ENCODE measurements at regions not wholly inside any gene's neighbourhood (a gene's known extent, or its start where the extent isn't known, plus 50 kb on each side); places are given as distances from the start of the nearest gene placed in this dataset.
"Not testable (repeated sequence)": the region's sequence is repeated elsewhere in the genome, so short reads cannot be mapped to it uniquely, and the experiment has no call there.

GRCh38 chr1:68675336-68675735, 178.5 kb upstream of the DEPDC1 start:
- no peak for DNase-seq (ENCODE audit: low spot score)

- DNase-seq (ENCODE audit: low spot score): no peak
Measured at GRCh38 chr1:68677684-68678351, 180.9 kb upstream of the DEPDC1 start.

- no peak for DNase-seq (ENCODE audit: low spot score)
Measured at GRCh38 chr1:68696221-68696620, 199.3 kb upstream of the DEPDC1 start.

DNA sequence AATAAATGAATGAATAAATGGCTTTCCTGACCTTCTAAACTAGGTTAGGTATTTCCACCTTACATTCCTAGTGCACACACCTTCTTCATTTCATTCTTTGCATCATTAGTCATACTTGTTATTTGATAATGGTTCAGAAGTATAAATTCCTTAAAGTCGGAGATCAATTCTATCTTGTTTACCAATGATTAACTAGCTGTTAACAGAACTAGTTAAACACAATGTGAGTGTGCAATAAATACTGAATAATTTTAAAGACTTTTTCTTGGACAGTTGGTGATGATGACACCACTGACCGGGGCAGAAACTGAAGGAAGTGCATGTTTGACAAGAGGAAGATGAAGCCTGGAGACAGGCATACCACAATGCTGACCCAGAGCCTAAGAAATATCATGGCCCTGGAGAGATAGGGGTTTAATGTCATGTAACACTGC, 207.1 kb upstream of the DEPDC1 start:
- DNase-seq (ENCODE audit: low spot score): no peak

DNA sequence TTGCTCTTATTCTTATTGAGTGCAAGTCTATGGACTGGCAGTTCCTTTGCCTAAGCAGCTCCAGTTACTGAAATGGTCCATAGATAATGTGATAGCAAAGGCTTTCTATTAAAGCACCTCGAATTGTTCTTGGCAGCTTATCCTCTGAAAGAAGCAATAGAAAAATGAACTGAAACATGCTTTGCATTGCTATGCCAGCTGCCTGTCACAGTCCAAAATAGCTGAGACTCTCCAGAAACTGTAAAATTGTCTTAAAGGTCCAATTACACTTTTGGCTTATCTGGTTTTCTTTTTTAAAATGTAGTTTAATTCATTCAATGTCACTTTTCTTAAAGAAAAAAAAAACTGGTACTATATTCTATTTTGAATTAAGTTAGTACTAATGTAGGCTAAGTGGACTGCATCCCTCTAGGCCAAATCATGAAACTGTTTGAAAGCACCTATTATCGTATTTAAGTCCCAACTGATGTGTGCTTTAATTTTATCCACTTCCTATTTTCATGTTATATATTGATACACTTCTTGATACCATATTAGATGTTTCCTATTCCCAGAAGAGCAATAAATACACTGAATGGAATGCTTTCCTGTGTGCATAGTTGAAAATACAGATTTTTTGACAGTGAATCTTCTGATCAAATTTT, 208.0 kb upstream of the DEPDC1 start:
- no peak for DNase-seq (ENCODE audit: low spot score)

DNA sequence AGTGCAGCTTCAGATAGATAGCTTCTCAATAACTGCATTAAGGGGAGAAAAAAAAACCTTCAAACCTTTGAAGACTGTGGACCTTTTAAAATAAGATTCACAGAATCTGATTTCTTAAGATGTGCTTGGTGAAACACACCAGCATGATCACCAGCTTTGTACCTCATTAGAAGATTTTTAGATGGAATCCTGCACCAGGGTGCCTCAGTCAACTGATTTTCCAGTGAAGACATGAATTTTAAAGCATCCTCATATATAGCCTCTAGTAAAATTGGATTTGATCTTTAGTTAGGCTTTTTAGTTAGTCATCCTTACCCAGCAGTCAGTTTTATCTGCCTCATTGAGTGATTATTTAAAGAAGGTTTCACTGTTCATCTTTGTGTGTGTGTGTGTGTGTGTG, 208.6 kb upstream of the DEPDC1 start:
- DNase-seq (ENCODE audit: low spot score): no peak

DNA sequence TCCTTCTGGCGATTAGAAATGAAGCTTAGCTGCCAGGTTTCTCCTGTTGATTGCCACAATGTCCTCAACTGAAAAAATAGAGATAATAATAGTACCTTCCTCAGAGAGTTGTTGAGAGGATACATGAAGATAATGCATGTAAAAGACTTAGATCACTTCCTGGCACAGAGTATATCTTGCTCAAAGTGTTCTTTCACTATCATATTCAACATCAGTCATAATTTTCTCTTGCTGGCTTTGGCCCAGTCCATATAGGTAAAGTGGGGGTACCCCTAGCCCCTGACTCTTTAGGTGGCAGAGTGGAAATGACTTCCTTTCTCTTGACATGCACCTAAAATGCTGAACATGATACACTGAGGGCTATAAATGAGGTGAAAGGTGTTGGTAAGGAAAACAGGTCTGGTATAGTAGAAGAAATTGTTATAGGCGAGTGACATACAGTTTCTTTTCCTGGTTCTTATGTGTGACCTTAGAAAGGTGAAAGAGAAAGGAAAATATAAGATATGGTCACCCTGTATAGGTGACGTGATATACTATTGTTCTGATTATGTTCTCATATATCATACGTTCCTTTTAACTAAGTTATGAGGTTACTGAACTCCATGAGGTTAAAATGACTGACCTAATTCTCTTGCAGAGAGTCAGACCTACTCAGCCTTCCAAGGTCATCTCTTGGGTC, 209.9 kb upstream of the DEPDC1 start:
- no peak for DNase-seq (ENCODE audit: low spot score)

DNA sequence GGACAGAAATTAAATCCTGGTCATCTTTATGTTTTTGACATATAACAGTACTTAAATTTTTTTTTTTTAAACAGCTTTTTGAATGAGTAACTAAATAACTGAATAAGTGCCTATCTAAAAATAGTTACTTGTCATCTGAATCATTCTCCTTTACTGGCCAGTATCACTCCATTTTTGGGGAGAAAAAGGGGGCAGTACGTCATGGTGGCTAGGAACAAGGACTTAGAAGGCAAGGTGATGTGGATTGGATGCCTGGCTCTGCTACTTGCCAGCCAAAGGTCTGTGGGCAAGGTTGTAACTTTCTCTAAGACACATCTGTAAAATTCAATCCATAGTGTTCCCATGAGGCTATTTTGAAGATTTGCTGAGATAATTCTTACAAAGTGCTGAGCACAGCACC, 220.4 kb upstream of the DEPDC1 start:
- DNase-seq (ENCODE audit: low spot score): no peak

GRCh38 chr1:68720476-68720875, 223.6 kb upstream of the DEPDC1 start:
- no peak for DNase-seq (ENCODE audit: low spot score)

GRCh38 chr1:68723791-68724190, 226.9 kb upstream of the DEPDC1 start:
- DNase-seq (ENCODE audit: low spot score): no peak

GRCh38 chr1:68725001-68725752, 228.3 kb upstream of the DEPDC1 start:
- DNase-seq (ENCODE audit: low spot score): no peak

DNA sequence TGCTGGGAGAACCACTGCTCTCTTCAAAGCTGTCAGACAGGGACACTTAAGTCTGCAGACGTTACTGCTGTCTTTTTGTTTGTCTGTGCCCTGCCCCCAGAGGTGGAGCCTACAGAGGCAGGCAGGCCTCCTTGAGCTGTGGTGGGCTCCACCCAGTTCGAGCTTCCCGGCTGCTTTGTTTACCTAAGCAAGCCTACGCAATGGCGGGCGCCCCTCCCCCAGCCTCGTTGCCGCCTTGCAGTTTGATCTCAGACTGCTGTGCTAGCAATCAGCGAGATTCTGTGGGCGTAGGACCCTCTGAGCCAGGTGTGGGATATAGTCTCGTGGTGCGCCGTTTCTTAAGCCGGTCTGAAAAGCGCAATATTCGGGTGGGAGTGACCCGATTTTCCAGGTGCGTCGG, 242.6 kb upstream of the DEPDC1 start:
- DNase-seq (ENCODE audit: low spot score): not testable (repeated sequence)

GRCh38 chr1:68745011-68745410, 248.1 kb upstream of the DEPDC1 start:
- no peak for DNase-seq (ENCODE audit: low spot score)

- no peak for DNase-seq (ENCODE audit: low spot score)
Measured at GRCh38 chr1:68745451-68745850, 248.6 kb upstream of the DEPDC1 start.

DNA sequence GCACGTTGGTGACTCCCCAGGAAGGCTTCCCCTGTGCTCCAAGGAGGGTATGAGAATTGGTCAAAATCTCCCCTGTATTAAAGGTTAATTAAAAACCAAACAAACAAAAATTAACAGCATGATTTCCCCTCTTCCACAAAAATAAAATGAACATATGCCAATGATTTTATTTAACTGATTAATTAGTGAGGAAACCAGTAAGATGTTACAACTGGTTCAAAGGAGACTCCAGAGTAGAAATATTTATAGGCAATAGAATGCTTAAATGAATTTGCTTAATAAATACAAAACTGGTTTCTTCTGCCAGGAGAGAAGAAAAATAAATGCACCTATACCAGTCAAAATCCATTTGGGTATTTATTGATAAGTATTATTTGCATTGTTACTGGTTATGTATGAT, 249.5 kb upstream of the DEPDC1 start:
- no peak for DNase-seq (ENCODE audit: low spot score)

DNA sequence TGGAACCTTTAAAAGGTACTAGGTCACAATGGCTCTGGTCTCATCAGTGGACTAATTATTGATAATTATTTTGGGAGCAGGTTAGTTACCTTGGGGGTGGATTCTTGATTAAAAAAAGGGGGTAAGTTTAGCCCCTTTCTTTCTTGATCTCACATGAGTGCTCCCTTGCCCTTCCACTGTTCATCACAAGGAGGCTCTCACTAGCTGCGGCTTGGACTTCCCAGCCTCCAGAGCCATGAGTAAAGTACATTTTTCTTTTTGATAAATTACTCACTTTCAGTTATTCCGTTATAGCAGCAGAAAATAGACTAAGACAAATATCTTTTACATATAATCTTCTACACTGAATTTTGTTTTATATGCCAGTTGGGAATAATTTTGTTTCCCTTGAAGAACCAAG, 254.8 kb upstream of the DEPDC1 start:
- DNase-seq (ENCODE audit: low spot score): no peak

DNA sequence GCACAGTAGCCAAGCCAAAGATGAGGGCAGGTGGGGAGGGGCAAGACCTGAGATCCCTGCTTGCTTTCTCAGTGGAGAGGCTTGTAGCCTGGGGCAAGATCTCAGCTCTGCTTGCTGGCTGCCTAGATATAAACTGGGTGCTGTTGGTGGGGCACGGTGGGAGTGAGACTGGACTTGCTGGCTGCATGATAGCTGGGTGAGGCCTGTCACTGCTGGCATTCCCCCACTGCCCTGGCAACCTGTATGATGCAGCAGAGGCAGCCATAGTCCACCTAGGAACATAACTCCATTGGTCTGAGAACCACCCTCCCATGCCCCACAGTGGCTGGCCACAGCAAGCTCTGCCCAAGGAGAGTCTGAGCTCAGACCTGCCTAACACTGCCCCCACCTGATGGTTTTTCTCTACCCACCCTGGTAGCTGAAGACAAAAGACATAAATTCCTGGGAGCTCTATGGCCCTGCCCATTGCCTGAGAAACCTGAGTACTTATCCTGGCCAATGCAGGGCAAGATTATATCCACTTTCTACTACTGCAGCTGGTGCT, 261.9 kb upstream of the DEPDC1 start:
- DNase-seq (ENCODE audit: low spot score): no peak

DNA sequence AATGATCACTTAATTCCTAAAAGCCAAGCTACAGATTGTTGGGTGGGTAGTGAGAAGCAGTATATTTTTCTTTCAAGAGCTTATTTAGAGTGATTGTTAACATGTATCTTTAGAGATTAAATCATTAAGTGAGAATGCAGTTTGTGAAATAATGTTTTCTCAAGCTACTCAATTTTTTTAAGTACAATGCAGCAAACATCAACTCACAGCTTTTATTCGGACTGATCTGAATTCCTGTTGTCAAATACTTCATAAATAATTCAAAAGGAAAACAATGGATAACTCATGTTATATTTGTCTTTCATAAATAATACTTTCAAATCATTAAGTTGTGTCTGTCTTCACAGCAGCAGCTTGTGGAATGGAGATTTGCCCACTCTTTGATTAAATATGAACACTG, 271.1 kb upstream of the DEPDC1 start:
- no peak for DNase-seq (ENCODE audit: low spot score)

DNA sequence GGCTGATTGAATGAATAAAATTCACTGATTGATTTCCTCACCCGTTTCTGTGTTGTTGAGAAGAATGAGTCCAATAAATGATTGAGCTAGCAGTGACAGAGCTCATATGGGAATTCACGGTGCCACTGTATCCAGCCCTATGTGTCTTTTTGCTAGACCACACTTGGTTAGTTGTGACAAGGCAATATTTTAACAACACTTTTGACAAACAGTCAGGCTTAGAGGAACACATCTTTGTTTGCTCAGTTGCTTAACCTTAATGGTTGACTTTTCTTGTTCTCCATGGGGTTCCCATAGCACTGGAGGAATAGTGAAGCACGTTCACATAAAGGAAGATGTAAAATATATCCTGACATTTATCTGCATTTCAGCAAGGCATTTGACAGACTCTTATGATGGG, 273.9 kb upstream of the DEPDC1 start:
- DNase-seq (ENCODE audit: low spot score): no peak

- no peak for DNase-seq (ENCODE audit: low spot score)
Measured at GRCh38 chr1:68777851-68778250, 281.0 kb upstream of the DEPDC1 start.

DNA sequence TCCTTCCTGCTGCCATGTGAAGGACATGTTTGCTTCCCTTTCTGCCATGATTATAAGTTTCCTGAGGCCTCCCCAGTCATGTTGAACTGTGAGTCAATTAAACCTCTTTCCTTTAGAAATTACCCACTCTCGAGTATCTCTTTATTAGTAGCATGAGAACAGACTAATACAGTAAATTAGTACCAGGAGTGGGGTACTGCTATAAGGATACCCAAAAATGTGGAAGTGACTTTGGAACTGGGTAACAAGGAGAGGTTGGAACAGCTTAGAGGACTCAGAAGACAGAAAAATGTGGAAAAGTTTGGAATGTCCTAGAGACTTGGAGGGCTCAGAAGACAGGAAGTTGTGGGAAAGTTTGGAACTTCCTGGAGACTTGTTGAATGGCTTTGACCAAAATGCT, 283.0 kb upstream of the DEPDC1 start:
- DNase-seq (ENCODE audit: low spot score): not testable (repeated sequence)

GRCh38 chr1:68780919-68781318, 284.0 kb upstream of the DEPDC1 start:
- DNase-seq (ENCODE audit: low spot score): no peak

Measured in HuH-7.5 (cell line).